B cell (primary cell): ENCODE measurements at regions not wholly inside any gene's neighbourhood (a gene's known extent, or its start where the extent isn't known, plus 50 kb on each side); places are given as distances from the start of the nearest gene placed in this dataset.

ENCODE experiments used
- ATAC-seq: fragments of 200-7000 bp; cut with Tn5 transposase; one replicate; pipeline ENCODE4 v1.10.0; 2021; ENCODE audit warnings: low read depth, mild to moderate bottlenecking, moderate number of reproducible peaks, moderate library complexity
- CTCF ChIA-PET: fragments of 350-600 bp; sonication (Branson Sonifier 250); formaldehyde crosslinking; loops from one replicate; lab custom pipeline; 2021; ENCODE audit warnings: antibody characterized with exemption, inconsistent platforms; lab: Charles Lee
- POLR2A ChIA-PET: fragments of 350-600 bp; sonication (Branson Sonifier 250); formaldehyde crosslinking; loops from one replicate; lab custom pipeline; 2021; ENCODE audit warnings: antibody characterized with exemption; lab: Charles Lee
- DNase-seq: peaks from one replicate; pipeline ENCODE4 v3.0.0; 2013
- H2AFZ ChIP-seq: 2 replicates; pipeline ENCODE4 v1.6.1; 2012; ENCODE audit warnings: mild to moderate bottlenecking, low read depth, low read length; ENCODE audit not compliant: insufficient read depth, poor library complexity, severe bottlenecking
- H3K27ac ChIP-seq, 2 donors: 1 replicate in 1 of 2; 2 replicates in 1 of 2; pipeline ENCODE4 v1.5.1; 2012 to 2013; ENCODE audit warnings: low read length in 2 of 2, mild to moderate bottlenecking in 2 of 2, moderate library complexity in 1 of 2
- H3K27me3 ChIP-seq, 4 experiments: fragments of 200-600 bp in 1 of 4; sonication (generic) in 1 of 4; replicated peaks in 1 of 4; 1 replicate in 2 of 4; 2 replicates in 2 of 4; pipeline versions ENCODE4 v1.6.1 to v1.7.0; 2013 to 2016; ENCODE audit warnings: low read length in 3 of 4, mild to moderate bottlenecking in 2 of 4, mixed read lengths in 1 of 4, moderate library complexity in 1 of 4; ENCODE audit not compliant: insufficient read depth in 4 of 4, control insufficient read depth in 3 of 4; ENCODE audit errors: control extremely low read depth in 1 of 4
- H3K36me3 ChIP-seq, 2 experiments: replicated peaks in 1 of 2; 1 replicate in 1 of 2; 2 replicates in 1 of 2; pipeline versions ENCODE4 v1.6.1 to v1.7.1; 2013; ENCODE audit warnings: low read length in 1 of 2; ENCODE audit not compliant: insufficient read depth in 2 of 2, control insufficient read depth in 1 of 2; ENCODE audit errors: control extremely low read depth in 1 of 2, extremely low read depth in 1 of 2
- H3K4me1 ChIP-seq, 2 donors: fragments of 200-600 bp in 1 of 2; sonication (generic) in 1 of 2; 1 replicate in 1 of 2; 2 replicates in 1 of 2; pipeline versions ENCODE4 v1.5.1 to v1.6.1; 2013 to 2017; ENCODE audit warnings: low read length in 2 of 2; ENCODE audit not compliant: control insufficient read depth in 2 of 2, insufficient read depth in 2 of 2
- H3K4me2 ChIP-seq: replicated peaks from 2 replicates; pipeline ENCODE3; 2012; ENCODE audit warnings: mild to moderate bottlenecking, low read depth, low read length; ENCODE audit not compliant: poor library complexity, severe bottlenecking
- H3K4me3 ChIP-seq, 5 experiments: fragments of 200-600 bp in 1 of 5; sonication (generic) in 1 of 5; 1 replicate in 3 of 5; 2 replicates in 2 of 5; pipeline versions ENCODE4 v1.5.1 to v1.7.0; 2011 to 2016; ENCODE audit warnings: low read length in 4 of 5, mild to moderate bottlenecking in 4 of 5, low read depth in 2 of 5, control low read depth in 1 of 5, moderate library complexity in 1 of 5; ENCODE audit not compliant: insufficient read depth in 1 of 5; ENCODE audit errors: control extremely low read depth in 1 of 5, extremely low read depth in 1 of 5
- H3K79me2 ChIP-seq: fragments of 200-600 bp; sonication (generic); one replicate; pipeline ENCODE4 v1.6.0; 2016; ENCODE audit warnings: low read length; ENCODE audit not compliant: control insufficient read depth, insufficient read depth
- H3K9ac ChIP-seq: fragments of 200-600 bp; sonication (generic); 2 replicates; pipeline ENCODE4 v1.6.1; 2017; ENCODE audit warnings: mild to moderate bottlenecking, low read length, moderate library complexity
- H3K9me3 ChIP-seq, 3 donors: one replicate each; pipeline versions ENCODE4 v1.6.1 to v1.7.1; 2013; ENCODE audit warnings: low read length in 2 of 3; ENCODE audit not compliant: control insufficient read depth in 2 of 3, insufficient read depth in 1 of 3; ENCODE audit errors: control extremely low read depth in 1 of 3
- H4K20me1 ChIP-seq: 2 replicates; pipeline ENCODE4 v1.6.0; 2012; ENCODE audit warnings: mild to moderate bottlenecking, low read length; ENCODE audit not compliant: insufficient read depth, control insufficient read depth, poor library complexity, severe bottlenecking
- H3K27ac Mint-ChIP-seq: one replicate; pipeline ENCODE4 v1.8.0; 2021; ENCODE audit warnings: mixed read lengths
- H3K27me3 Mint-ChIP-seq: one replicate; pipeline ENCODE4 v1.8.0; 2021; ENCODE audit warnings: mixed read lengths
- H3K4me1 Mint-ChIP-seq: one replicate; pipeline ENCODE4 v1.8.0; 2021; ENCODE audit warnings: mixed read lengths
- H3K4me3 Mint-ChIP-seq: one replicate; pipeline ENCODE4 v1.8.0; 2021; ENCODE audit warnings: mixed read lengths
- H3K9me3 Mint-ChIP-seq: one replicate; pipeline ENCODE4 v1.8.0; 2022; ENCODE audit warnings: mixed read lengths; ENCODE audit not compliant: insufficient read depth
- CTCF ChIP-seq: fragments of 200-600 bp; IDR thresholded peaks from one replicate; pipeline ENCODE4 v1.8.0; 2022; ENCODE audit warnings: antibody characterized with exemption, mild to moderate bottlenecking
- EZH2 ChIP-seq: IDR thresholded peaks from 2 replicates; pipeline ENCODE4 v1.6.1; 2012; ENCODE audit warnings: borderline replicate concordance, low read depth, mild to moderate bottlenecking, moderate library complexity, low read length; ENCODE audit not compliant: insufficient read depth, poor library complexity, severe bottlenecking
- WGBS: methylation state at CpG from one replicate; pipeline ENCODE4 v1.1.5; 2013; ENCODE audit warnings: missing lambda C conversion rate; ENCODE audit not compliant: insufficient coverage; 5-methylcytosine and 5-hydroxymethylcytosine counted together
- intact Hi-C: fragments of 100-400 bp; cut with micrococcal nuclease; formaldehyde crosslinking; loops from one replicate; pipeline ENCODE4 v1.10.0; 2022

GRCh38 chr2:21330786-21331391, 207.1 kb downstream of the TDRD15 start:
- Histone ChIP-seq H3K9me3 (peaks cover 0 to 4% (median 0%) of the 10 kb centered on the region in 3 donors), H3K27me3 (no peaks in the 10 kb centered on the region), H4K20me1 (no peaks in the 10 kb centered on the region), H3K27ac (no peak overlapping the region), H3K9ac (no peak overlapping the region), H3K4me2 (no peak overlapping the region), H3K4me3 (no peak overlapping the region), H3K79me2 (no peaks in the 10 kb centered on the region), H2AFZ (no peak overlapping the region), H3K4me1 (no peaks in the 10 kb centered on the region), H3K36me3 (no peaks in the 10 kb centered on the region)
- no peak for DNase-seq
- no peak for ATAC-seq
- no peaks in the 10 kb centered on the region for H3K9me3 Mint-ChIP-seq
- no peaks in the 10 kb centered on the region for H3K27me3 Mint-ChIP-seq
- CTCF ChIA-PET: no interaction called here
- TF ChIP-seq EZH2 (no peak), CTCF (no peak)
- H3K4me3 Mint-ChIP-seq: no peak overlapping the region
- WGBS: 55% methylated on average over 4 of the region's 5 CpGs
- intact Hi-C loops: no loop called here
- H3K27ac Mint-ChIP-seq: no peak overlapping the region
- POLR2A ChIA-PET: no interaction called here
- no peaks in the 10 kb centered on the region for H3K4me1 Mint-ChIP-seq

- no peak overlapping the region for H3K27ac Mint-ChIP-seq
- intact Hi-C loops: no loop called here
Measured at GRCh38 chr2:21331625-21332370, 208.0 kb downstream of the TDRD15 start.

More at GRCh38 chr2:21331625-21332370, 208.0 kb downstream of the TDRD15 start:
- Histone ChIP-seq H3K36me3 (no peaks in the 10 kb centered on the region), H3K79me2 (no peaks in the 10 kb centered on the region), H4K20me1 (no peaks in the 10 kb centered on the region), H3K4me3 (no peak overlapping the region), H3K27me3 (no peaks in the 10 kb centered on the region), H3K9me3 (peaks cover 0 to 8% (median 0%) of the 10 kb centered on the region in 3 donors), H3K4me1 (no peaks in the 10 kb centered on the region), H2AFZ (no peak overlapping the region), H3K27ac (no peak overlapping the region), H3K9ac (no peak overlapping the region), H3K4me2 (no peak overlapping the region)
- H3K9me3 Mint-ChIP-seq: no peaks in the 10 kb centered on the region
- DNase-seq: no peak
- H3K4me3 Mint-ChIP-seq: no peak overlapping the region
- ChIA-PET POLR2A (no interaction called here), CTCF (interaction anchor here (0.9 kb wide), 1 partner anchor 15 kb away, joined by 3 read pairs; no protein-coding TSS in a partner anchor)
- 100% methylated on average over 1 of the region's 3 CpGs for WGBS
- no peaks in the 10 kb centered on the region for H3K4me1 Mint-ChIP-seq
- TF ChIP-seq EZH2 (no peak), CTCF (no peak)
- no peak for ATAC-seq
- H3K27me3 Mint-ChIP-seq: no peaks in the 10 kb centered on the region
